PC-3 (cell line): ENCODE measurements at regions not wholly inside any gene's neighbourhood (a gene's known extent, or its start where the extent isn't known, plus 50 kb on each side); places are given as distances from the start of the nearest gene placed in this dataset.

Source experiments
- CTCF ChIP-seq: fragments of 300-600 bp; sonication (generic); conservative IDR thresholded peaks from 2 replicates; pipeline ENCODE4 v1.5.1; 2017; ENCODE audit warnings: antibody characterized with exemption, low read depth, mild to moderate bottlenecking, low read length
- EZH2 ChIP-seq: fragments of 300-600 bp; sonication (generic); IDR thresholded peaks from one replicate; pipeline ENCODE4 v1.6.1; 2017; ENCODE audit warnings: antibody characterized with exemption, mild to moderate bottlenecking, low read length; ENCODE audit not compliant: unreplicated experiment

GRCh38 chr15:62566248-62566647 is 401.2 kb upstream of the C2CD4B start:
- TF ChIP-seq CTCF (no peak), EZH2 (no peak)
